Stimulated activated CD4-positive, alpha-beta T cell treated with anti-CD3 and anti-CD28 coated beads, Interleukin-2, amount 100 ng/mL, for 24 hours (primary cell): ENCODE measurements at regions not wholly inside any gene's neighbourhood (a gene's known extent, or its start where the extent isn't known, plus 50 kb on each side); places are given as distances from the start of the nearest gene placed in this dataset.

Source experiments
- DNase-seq, 2 donors: peaks; one replicate each; pipeline ENCODE4 v3.0.0-alpha.2; 2020

GRCh38 chr18:78772360-78773302 is 207.0 kb upstream of the SALL3 start:
- DNase-seq, result no peak

- DNase-seq, result no peak
Observed at GRCh38 chr18:78773303-78773755, 206.3 kb upstream of the SALL3 start.

- no peak for DNase-seq
Observed at GRCh38 chr18:78773819-78774218, 205.8 kb upstream of the SALL3 start.

GRCh38 chr18:78774741-78775141 is 204.9 kb upstream of the SALL3 start:
- no peak for DNase-seq

- DNase-seq, result no peak
Observed at GRCh38 chr18:78776151-78776550, 203.5 kb upstream of the SALL3 start.

GRCh38 chr18:78776706-78777285 is 202.8 kb upstream of the SALL3 start:
- DNase-seq, result no peak

- DNase-seq, result no peak
Observed at GRCh38 chr18:78777992-78778391, 201.6 kb upstream of the SALL3 start.

- DNase-seq, result no peak
Observed at GRCh38 chr18:78778651-78779050, 201.0 kb upstream of the SALL3 start.

GRCh38 chr18:78779996-78780718 is 199.5 kb upstream of the SALL3 start:
- no peak for DNase-seq

- DNase-seq, result no peak
Observed at GRCh38 chr18:78780719-78781600, 198.7 kb upstream of the SALL3 start.

GRCh38 chr18:78781601-78781960 is 198.0 kb upstream of the SALL3 start:
- no peak for DNase-seq

GRCh38 chr18:78782951-78783563 is 196.6 kb upstream of the SALL3 start:
- DNase-seq, result no peak

- no peak for DNase-seq
Observed at GRCh38 chr18:78783564-78783960, 196.1 kb upstream of the SALL3 start.

GRCh38 chr18:78784861-78785260 is 194.8 kb upstream of the SALL3 start:
- no peak for DNase-seq

GRCh38 chr18:78785706-78786105 is 193.9 kb upstream of the SALL3 start:
- no peak for DNase-seq

- no peak for DNase-seq
Observed at GRCh38 chr18:78786776-78787175, 192.8 kb upstream of the SALL3 start.

- no peak for DNase-seq
Observed at GRCh38 chr18:78787751-78788150, 191.9 kb upstream of the SALL3 start.

- no peak for DNase-seq
Observed at GRCh38 chr18:78788161-78788560, 191.5 kb upstream of the SALL3 start.

GRCh38 chr18:78789850-78790249 is 189.8 kb upstream of the SALL3 start:
- DNase-seq, result no peak

- no peak for DNase-seq
Observed at GRCh38 chr18:78790511-78790910, 189.1 kb upstream of the SALL3 start.

- DNase-seq, result no peak
Observed at GRCh38 chr18:78790960-78791359, 188.7 kb upstream of the SALL3 start.

GRCh38 chr18:78792094-78792493 is 187.5 kb upstream of the SALL3 start:
- no peak for DNase-seq
